Activated CD8-positive, alpha-beta memory T cell treated with anti-CD3 and anti-CD28 coated beads, Interleukin-2, amount 50 U/mL, for 48 hours (primary cell): ENCODE measurements at regions not wholly inside any gene's neighbourhood (a gene's known extent, or its start where the extent isn't known, plus 50 kb on each side); places are given as distances from the start of the nearest gene placed in this dataset.

ENCODE experiments used
- DNase-seq: peaks from one replicate; pipeline ENCODE4 v3.0.0-alpha.2; 2020

- DNase-seq: no peak
Observed at GRCh38 chr13:40345654-40346372, 320.6 kb downstream of the FOXO1 start.

GRCh38 chr13:40346592-40346991 is 319.8 kb downstream of the FOXO1 start:
- no peak for DNase-seq

- DNase-seq: peak; percentile 17
Observed at GRCh38 chr13:40348096-40348679, 318.3 kb downstream of the FOXO1 start.

GRCh38 chr13:40350283-40350992 is 316.0 kb downstream of the FOXO1 start:
- no peak for DNase-seq

- peak; percentile 33 for DNase-seq
Observed at GRCh38 chr13:40351537-40352379, 314.7 kb downstream of the FOXO1 start.

- DNase-seq: no peak
Observed at GRCh38 chr13:40352380-40352778, 314.1 kb downstream of the FOXO1 start.

GRCh38 chr13:40352802-40353562 is 313.5 kb downstream of the FOXO1 start:
- peak; percentile 10 for DNase-seq

- peak; percentile 46 for DNase-seq
Observed at GRCh38 chr13:40355126-40355724, 311.2 kb downstream of the FOXO1 start.

GRCh38 chr13:40356011-40356410 is 310.4 kb downstream of the FOXO1 start:
- no peak for DNase-seq

GRCh38 chr13:40356458-40356857 is 310.0 kb downstream of the FOXO1 start:
- peak; percentile 28 for DNase-seq

- peak; percentile 48 for DNase-seq
Observed at GRCh38 chr13:40362502-40362901, 303.9 kb downstream of the FOXO1 start.

GRCh38 chr13:40363653-40364052 is 302.8 kb downstream of the FOXO1 start:
- no peak for DNase-seq

- DNase-seq: no peak
Observed at GRCh38 chr13:40366119-40366518, 300.3 kb downstream of the FOXO1 start.

- DNase-seq: no peak
Observed at GRCh38 chr13:40368127-40368891, 298.1 kb downstream of the FOXO1 start.

GRCh38 chr13:40370661-40371060 is 295.8 kb downstream of the FOXO1 start:
- peak; percentile 28 for DNase-seq

- DNase-seq: no peak
Observed at GRCh38 chr13:40371531-40372125, 294.8 kb downstream of the FOXO1 start.

- DNase-seq: peak; percentile 72
Observed at GRCh38 chr13:40373608-40374007, 292.8 kb downstream of the FOXO1 start.

GRCh38 chr13:40375489-40376171 is 290.8 kb downstream of the FOXO1 start:
- no peak for DNase-seq

- DNase-seq: no peak
Observed at GRCh38 chr13:40376296-40376849, 290.1 kb downstream of the FOXO1 start.
